Endodermal cell (in vitro differentiated cells): ENCODE measurements at regions not wholly inside any gene's neighbourhood (a gene's known extent, or its start where the extent isn't known, plus 50 kb on each side); places are given as distances from the start of the nearest gene placed in this dataset.

Experiments
- DNase-seq: peaks from one replicate; pipeline ENCODE4 v3.0.0-alpha.2; 2017
- H3K27ac ChIP-seq: 2 replicates; pipeline ENCODE4 v1.5.1; 2013; ENCODE audit warnings: mild to moderate bottlenecking, low read depth, low read length, moderate library complexity
- H3K27me3 ChIP-seq: 2 replicates; pipeline ENCODE4 v1.6.1; 2013; ENCODE audit warnings: mild to moderate bottlenecking, low read length, moderate library complexity; ENCODE audit not compliant: insufficient read depth, control insufficient read depth, poor library complexity, severe bottlenecking
- H3K36me3 ChIP-seq: 2 replicates; pipeline ENCODE4 v1.7.0; 2013; ENCODE audit warnings: mild to moderate bottlenecking, low read length, moderate library complexity; ENCODE audit not compliant: control insufficient read depth, insufficient read depth
- H3K4me1 ChIP-seq: one replicate; pipeline ENCODE4 v1.7.0; 2013; ENCODE audit warnings: low read length; ENCODE audit not compliant: control insufficient read depth, insufficient read depth
- H3K4me3 ChIP-seq: 2 replicates; pipeline ENCODE4 v1.5.1; 2013; ENCODE audit warnings: mild to moderate bottlenecking, low read length, moderate library complexity
- H3K9ac ChIP-seq: 2 replicates; pipeline ENCODE4 v1.6.1; 2013; ENCODE audit warnings: mild to moderate bottlenecking, low read length, moderate library complexity; ENCODE audit not compliant: poor library complexity, severe bottlenecking; ENCODE audit errors: extremely low read depth
- H3K9me3 ChIP-seq: 2 replicates; pipeline ENCODE4 v1.6.1; 2013; ENCODE audit warnings: mild to moderate bottlenecking, low read length, moderate library complexity; ENCODE audit not compliant: control insufficient read depth
- H3K27ac Mint-ChIP-seq: 2 replicates; pipeline ENCODE4 v1.8.0; 2020; ENCODE audit warnings: mixed read lengths
- H3K27me3 Mint-ChIP-seq: 2 replicates; pipeline ENCODE4 v1.8.0; 2021; ENCODE audit warnings: mild to moderate bottlenecking, mixed read lengths; ENCODE audit not compliant: insufficient read depth
- H3K36me3 Mint-ChIP-seq: 2 replicates; pipeline ENCODE4 v1.8.0; 2020; ENCODE audit warnings: low read depth, mixed read lengths
- H3K4me1 Mint-ChIP-seq: 2 replicates; pipeline ENCODE4 v1.8.0; 2020; ENCODE audit warnings: mixed read lengths
- H3K4me3 Mint-ChIP-seq: 2 replicates; pipeline ENCODE4 v1.8.0; 2020; ENCODE audit warnings: mild to moderate bottlenecking, moderate library complexity, mixed read lengths
- H3K9me3 Mint-ChIP-seq: 2 replicates; pipeline ENCODE4 v1.8.0; 2020; ENCODE audit warnings: mild to moderate bottlenecking, mixed read lengths
- CTCF ChIP-seq: fragments of 200-600 bp; sonication (generic); conservative IDR thresholded peaks from 2 replicates; pipeline ENCODE4 v1.5.0; 2021; ENCODE audit warnings: antibody characterized with exemption, mild to moderate bottlenecking
- WGBS, 2 experiments: methylation state at CpG; one replicate each; pipeline versions ENCODE4 v1.1.5 to v1.1.7; 2013; ENCODE audit warnings: missing lambda C conversion rate in 2 of 2, mixed read lengths in 1 of 2; ENCODE audit not compliant: insufficient coverage in 1 of 2, insufficient read length in 1 of 2; 5-methylcytosine and 5-hydroxymethylcytosine counted together

GRCh38 chr17:70709596-70709995 is 540.3 kb downstream of the KCNJ2 start:
- Mint-ChIP-seq H3K27ac (no peak overlapping the region), H3K27me3 (no peaks in the 10 kb centered on the region), H3K4me1 (no peaks in the 10 kb centered on the region), H3K4me3 (no peak overlapping the region), H3K36me3 (no peaks in the 10 kb centered on the region), H3K9me3 (no peaks in the 10 kb centered on the region)
- no peaks in the 10 kb centered on the region for H3K4me1 ChIP-seq
- no peaks in the 10 kb centered on the region for H3K27me3 ChIP-seq
- 85 to 89% methylated on average over 5 to 6 of the region's 7 CpGs for WGBS, 2 experiments
- H3K9ac ChIP-seq, result no peak overlapping the region
- no peaks in the 10 kb centered on the region for H3K9me3 ChIP-seq
- H3K4me3 ChIP-seq, result no peak overlapping the region
- TF ChIP-seq CTCF, result no peak
- H3K36me3 ChIP-seq, result no peaks in the 10 kb centered on the region
- H3K27ac ChIP-seq, result no peak overlapping the region
- DNase-seq, result no peak

- Histone ChIP-seq H3K27ac (no peak overlapping the region), H3K4me1 (no peaks in the 10 kb centered on the region), H3K9ac (no peak overlapping the region), H3K27me3 (no peaks in the 10 kb centered on the region), H3K4me3 (no peak overlapping the region), H3K36me3 (no peaks in the 10 kb centered on the region), H3K9me3 (no peaks in the 10 kb centered on the region)
- Mint-ChIP-seq H3K4me1 (no peaks in the 10 kb centered on the region), H3K27me3 (no peaks in the 10 kb centered on the region), H3K4me3 (no peak overlapping the region), H3K36me3 (no peaks in the 10 kb centered on the region), H3K9me3 (no peaks in the 10 kb centered on the region), H3K27ac (no peak overlapping the region)
- TF ChIP-seq CTCF, result no peak
- DNase-seq, result no peak
Measured at GRCh38 chr17:70713694-70714093, 544.4 kb downstream of the KCNJ2 start.

- TF ChIP-seq CTCF, result no peak
- Histone ChIP-seq H3K9me3 (no peaks in the 10 kb centered on the region), H3K27me3 (no peaks in the 10 kb centered on the region), H3K4me3 (no peak overlapping the region), H3K4me1 (no peaks in the 10 kb centered on the region), H3K9ac (no peak overlapping the region), H3K27ac (no peak overlapping the region), H3K36me3 (no peaks in the 10 kb centered on the region)
- Mint-ChIP-seq H3K36me3 (no peaks in the 10 kb centered on the region), H3K27me3 (no peaks in the 10 kb centered on the region), H3K27ac (no peak overlapping the region), H3K9me3 (no peaks in the 10 kb centered on the region), H3K4me1 (no peaks in the 10 kb centered on the region), H3K4me3 (no peak overlapping the region)
- no peak for DNase-seq
- WGBS, 2 experiments, result 90 to 97% methylated on average over 2 to 3 of the region's 3 CpGs
Measured at GRCh38 chr17:70716551-70716950, 547.2 kb downstream of the KCNJ2 start.
